ENCODE measurements at regions not wholly inside any gene's neighbourhood (a gene's known extent, or its start where the extent isn't known, plus 50 kb on each side); places are given as distances from the start of the nearest gene placed in this dataset.

DNA sequence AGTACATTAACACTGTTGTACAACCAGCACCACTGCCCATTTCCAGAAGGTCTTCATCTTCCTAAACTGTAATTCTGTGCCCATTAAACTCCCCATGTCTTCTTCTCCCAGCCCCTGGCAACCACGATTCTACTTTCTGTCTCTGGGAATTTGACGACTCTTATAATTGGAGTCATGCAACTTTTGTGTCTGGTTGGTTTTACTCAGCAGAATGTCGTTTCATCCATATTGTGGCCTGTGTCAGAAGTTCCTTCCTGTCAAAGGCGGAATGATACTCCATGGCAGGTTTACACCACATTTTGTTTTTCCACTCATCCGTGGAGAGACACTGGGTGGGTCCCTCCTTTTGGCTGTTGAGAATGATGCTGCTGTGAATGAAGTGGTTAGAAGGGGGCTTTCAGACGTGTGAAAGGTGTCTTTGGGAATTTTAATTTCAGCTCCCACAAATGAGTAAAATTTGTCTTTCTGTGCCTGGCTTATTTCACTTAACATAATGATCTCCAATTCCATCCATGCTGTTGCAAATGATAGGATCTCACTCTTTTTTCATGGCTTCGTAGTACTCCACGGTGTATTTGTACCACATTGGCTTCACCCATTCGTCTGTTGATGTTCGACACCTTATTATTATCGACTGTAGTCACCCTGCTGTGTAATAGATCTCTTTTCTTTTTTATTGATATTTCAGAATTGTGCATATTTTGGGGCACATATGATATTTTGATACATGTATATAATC, 86.1 kb upstream of the SEPTIN5 start (continued):
- TF ChIP-seq, protein P1, sequence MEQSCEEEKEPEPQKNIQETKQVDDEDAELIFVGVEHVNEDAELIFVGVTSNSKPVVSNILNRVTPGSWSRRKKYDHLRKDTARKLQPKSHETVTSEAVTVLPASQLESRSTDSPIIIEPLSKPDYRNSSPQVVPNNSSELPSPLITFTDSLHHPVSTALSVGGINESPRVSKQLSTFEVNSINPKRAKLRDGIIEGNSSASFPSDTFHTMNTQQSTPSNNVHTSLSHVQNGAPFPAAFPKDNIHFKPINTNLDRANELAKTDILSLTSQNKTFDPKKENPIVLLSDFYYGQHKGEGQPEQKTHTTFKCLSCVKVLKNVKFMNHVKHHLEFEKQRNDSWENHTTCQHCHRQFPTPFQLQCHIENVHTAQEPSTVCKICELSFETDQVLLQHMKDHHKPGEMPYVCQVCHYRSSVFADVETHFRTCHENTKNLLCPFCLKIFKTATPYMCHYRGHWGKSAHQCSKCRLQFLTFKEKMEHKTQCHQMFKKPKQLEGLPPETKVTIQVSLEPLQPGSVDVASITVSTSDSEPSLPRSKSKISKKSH (CRISPR knock-in tag; IDR thresholded peaks at IDR 0.05), result no peak
- TF ChIP-seq, protein P2, sequence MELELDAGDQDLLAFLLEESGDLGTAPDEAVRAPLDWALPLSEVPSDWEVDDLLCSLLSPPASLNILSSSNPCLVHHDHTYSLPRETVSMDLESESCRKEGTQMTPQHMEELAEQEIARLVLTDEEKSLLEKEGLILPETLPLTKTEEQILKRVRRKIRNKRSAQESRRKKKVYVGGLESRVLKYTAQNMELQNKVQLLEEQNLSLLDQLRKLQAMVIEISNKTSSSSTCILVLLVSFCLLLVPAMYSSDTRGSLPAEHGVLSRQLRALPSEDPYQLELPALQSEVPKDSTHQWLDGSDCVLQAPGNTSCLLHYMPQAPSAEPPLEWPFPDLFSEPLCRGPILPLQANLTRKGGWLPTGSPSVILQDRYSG (tag; conservative IDR thresholded peaks at IDR 0.05; ENCODE audit: low read depth), result peak; percentile 62; the same call in 1 of the 2 replicates
- TF ChIP-seq PURB (CRISPR knock-in tag; IDR thresholded peaks at IDR 0.05; ENCODE audit: low read depth) (no peak), ZNF431 (CRISPR knock-in tag; IDR thresholded peaks at IDR 0.05) (no peak), ZFPM2 (CRISPR knock-in tag; IDR thresholded peaks at IDR 0.05) (no peak; the same call in 1 of the 2 replicates), ZNF57 (CRISPR knock-in tag; IDR thresholded peaks at IDR 0.05) (no peak), BCOR (IDR thresholded peaks at IDR 0.05) (peak; percentile 97), PHB (CRISPR knock-in tag; IDR thresholded peaks at IDR 0.05) (0 out of 2 replicates have a peak, but pooled peaks have one; percentile 7), ZZZ3 (IDR thresholded peaks at IDR 0.05) (no peak), HDAC2 (IDR thresholded peaks at IDR 0.05) (peak; percentile 33), ZNF24 (IDR thresholded peaks at IDR 0.05) (0 out of 2 replicates have a peak, but pooled peaks have one; percentile 7), ZNF184 (CRISPR knock-in tag; IDR thresholded peaks at IDR 0.05) (no peak), POLR3A (IDR thresholded peaks at IDR 0.05; ENCODE audit: borderline replicate concordance, extremely low read depth, insufficient read depth, insufficient read length) (no peak), HNRNPK (IDR thresholded peaks at IDR 0.05; ENCODE audit: low read depth, low read length, poor library complexity, severe bottlenecking) (no peak)
- TF ChIP-seq, protein P3, sequence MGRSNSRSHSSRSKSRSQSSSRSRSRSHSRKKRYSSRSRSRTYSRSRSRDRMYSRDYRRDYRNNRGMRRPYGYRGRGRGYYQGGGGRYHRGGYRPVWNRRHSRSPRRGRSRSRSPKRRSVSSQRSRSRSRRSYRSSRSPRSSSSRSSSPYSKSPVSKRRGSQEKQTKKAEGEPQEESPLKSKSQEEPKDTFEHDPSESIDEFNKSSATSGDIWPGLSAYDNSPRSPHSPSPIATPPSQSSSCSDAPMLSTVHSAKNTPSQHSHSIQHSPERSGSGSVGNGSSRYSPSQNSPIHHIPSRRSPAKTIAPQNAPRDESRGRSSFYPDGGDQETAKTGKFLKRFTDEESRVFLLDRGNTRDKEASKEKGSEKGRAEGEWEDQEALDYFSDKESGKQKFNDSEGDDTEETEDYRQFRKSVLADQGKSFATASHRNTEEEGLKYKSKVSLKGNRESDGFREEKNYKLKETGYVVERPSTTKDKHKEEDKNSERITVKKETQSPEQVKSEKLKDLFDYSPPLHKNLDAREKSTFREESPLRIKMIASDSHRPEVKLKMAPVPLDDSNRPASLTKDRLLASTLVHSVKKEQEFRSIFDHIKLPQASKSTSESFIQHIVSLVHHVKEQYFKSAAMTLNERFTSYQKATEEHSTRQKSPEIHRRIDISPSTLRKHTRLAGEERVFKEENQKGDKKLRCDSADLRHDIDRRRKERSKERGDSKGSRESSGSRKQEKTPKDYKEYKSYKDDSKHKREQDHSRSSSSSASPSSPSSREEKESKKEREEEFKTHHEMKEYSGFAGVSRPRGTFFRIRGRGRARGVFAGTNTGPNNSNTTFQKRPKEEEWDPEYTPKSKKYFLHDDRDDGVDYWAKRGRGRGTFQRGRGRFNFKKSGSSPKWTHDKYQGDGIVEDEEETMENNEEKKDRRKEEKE (IDR thresholded peaks at IDR 0.05; ENCODE audit: borderline replicate concordance in 1 of 2, control insufficient read depth in 1 of 2, low read depth in 2 of 2, low read length in 1 of 2), result no peak
- TF ChIP-seq, protein P4, sequence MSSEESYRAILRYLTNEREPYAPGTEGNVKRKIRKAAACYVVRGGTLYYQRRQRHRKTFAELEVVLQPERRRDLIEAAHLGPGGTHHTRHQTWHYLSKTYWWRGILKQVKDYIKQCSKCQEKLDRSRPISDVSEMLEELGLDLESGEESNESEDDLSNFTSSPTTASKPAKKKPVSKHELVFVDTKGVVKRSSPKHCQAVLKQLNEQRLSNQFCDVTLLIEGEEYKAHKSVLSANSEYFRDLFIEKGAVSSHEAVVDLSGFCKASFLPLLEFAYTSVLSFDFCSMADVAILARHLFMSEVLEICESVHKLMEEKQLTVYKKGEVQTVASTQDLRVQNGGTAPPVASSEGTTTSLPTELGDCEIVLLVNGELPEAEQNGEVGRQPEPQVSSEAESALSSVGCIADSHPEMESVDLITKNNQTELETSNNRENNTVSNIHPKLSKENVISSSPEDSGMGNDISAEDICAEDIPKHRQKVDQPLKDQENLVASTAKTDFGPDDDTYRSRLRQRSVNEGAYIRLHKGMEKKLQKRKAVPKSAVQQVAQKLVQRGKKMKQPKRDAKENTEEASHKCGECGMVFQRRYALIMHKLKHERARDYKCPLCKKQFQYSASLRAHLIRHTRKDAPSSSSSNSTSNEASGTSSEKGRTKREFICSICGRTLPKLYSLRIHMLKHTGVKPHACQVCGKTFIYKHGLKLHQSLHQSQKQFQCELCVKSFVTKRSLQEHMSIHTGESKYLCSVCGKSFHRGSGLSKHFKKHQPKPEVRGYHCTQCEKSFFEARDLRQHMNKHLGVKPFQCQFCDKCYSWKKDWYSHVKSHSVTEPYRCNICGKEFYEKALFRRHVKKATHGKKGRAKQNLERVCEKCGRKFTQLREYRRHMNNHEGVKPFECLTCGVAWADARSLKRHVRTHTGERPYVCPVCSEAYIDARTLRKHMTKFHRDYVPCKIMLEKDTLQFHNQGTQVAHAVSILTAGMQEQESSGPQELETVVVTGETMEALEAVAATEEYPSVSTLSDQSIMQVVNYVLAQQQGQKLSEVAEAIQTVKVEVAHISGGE (CRISPR knock-in tag; IDR thresholded peaks at IDR 0.05), result peak in 1 of 3 experiments; percentile 28; a peak in 1 of 6 replicates
- TF ChIP-seq, protein P5, sequence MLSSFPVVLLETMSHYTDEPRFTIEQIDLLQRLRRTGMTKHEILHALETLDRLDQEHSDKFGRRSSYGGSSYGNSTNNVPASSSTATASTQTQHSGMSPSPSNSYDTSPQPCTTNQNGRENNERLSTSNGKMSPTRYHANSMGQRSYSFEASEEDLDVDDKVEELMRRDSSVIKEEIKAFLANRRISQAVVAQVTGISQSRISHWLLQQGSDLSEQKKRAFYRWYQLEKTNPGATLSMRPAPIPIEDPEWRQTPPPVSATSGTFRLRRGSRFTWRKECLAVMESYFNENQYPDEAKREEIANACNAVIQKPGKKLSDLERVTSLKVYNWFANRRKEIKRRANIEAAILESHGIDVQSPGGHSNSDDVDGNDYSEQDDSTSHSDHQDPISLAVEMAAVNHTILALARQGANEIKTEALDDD (IDR thresholded peaks at IDR 0.05), result no peak
